ENCODE measurements at regions not wholly inside any gene's neighbourhood (a gene's known extent, or its start where the extent isn't known, plus 50 kb on each side); places are given as distances from the start of the nearest gene placed in this dataset.

GRCh38 chr6:26307850-26308249 lies 57.1 kb upstream of the BTN3A2 start:
- DNase-seq: no peak

DNA sequence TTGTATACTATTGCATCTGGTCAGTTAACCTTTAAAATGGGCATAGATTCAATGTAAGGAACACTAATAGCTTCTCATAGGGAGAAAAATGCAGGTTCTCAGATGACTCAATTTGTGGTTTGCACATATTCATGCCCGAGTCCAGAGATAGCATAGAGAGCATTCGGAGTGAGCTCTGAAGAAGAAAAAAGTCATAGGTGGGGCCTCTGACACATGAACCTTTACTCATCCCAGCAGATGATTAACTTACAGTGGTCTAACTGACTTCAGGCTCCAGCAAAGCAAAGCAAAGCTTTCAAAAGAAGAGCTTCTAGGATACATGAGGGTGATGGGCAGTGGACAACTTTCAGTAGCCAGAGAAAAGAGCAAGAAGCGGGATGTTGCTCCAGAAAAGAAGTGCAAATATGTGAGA lies 55.3 kb upstream of the BTN3A2 start:
- DNase-seq: no peak

GRCh38 chr6:26311012-26311384 lies 54.0 kb upstream of the BTN3A2 start:
- DNase-seq: no peak

DNA sequence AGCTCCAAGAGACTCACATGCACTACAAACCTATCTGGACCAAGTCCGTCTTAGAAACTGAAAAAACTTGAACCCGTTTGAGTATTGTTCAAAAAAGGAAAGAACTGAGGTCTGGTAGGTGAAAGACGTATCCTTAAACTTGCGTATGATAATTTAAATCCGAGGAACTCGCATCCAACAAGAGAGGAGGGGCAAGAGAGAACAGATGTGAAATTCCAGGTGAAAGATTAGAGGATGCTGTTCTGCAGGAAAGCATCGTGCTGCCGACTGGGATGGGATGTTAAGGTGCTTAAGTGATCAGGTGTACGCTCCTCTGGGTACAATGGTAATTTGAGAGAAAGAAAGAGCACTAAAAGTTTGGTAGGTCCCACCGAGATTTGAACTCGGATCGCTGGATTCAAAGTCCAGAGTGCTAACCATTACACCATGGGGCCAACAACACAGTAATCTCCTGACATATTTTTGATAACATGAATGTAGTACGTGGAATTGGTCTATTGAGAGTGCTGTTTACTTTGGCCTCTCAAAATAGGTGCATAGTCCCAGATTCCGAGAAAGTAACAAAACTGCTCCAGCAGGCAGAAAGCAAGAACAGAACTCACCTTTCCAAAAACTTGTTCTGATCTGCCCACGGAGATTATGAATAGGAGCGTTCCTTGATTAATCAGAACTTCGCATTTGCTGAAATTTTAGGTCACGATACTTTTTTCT lies 53.5 kb upstream of the BTN3A2 start:
- DNase-seq: peak; percentile 53 to 69

GRCh38 chr6:26312096-26312463 lies 52.9 kb upstream of the BTN3A2 start:
- no peak for DNase-seq

DNA sequence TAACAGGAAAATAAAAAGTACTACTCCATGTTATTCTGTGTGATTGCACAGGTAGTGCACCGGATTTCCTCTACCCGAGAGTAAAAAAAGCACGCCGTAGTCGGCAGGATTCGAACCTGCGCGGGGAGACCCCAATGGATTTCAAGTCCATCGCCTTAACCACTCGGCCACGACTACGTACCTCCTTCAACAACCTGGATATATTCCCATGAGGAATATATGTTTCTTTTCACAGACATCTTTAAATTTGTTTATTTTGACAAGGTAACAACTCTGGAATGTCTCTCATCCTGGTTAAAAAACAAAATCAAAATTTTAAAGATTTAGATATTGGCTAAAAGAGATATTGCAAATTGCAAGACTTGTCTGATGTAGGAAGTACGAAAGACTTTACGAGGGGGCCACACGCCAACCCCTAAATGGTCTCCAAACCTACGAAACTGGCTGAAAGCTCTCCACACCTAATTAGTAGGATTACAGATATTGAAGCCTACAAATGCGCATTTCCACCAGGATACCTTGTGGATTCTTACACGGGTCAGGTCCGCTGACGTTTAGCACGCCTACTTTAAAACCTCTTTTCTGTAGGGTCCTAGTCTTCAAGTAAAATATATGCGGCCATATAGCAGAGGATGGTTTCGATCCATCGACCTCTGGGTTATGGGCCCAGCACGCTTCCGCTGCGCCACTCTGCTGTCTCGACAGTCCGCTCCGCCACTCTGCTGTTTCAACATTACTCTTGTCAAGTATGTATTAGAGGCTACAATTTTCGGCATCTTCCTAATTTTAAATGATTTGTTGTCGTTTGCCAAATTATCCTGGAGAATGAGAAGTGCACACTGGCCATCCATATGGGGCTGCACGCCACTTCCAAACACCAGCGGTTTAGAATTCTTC lies 52.2 kb upstream of the BTN3A2 start:
- peak; percentile 75 to 86 for DNase-seq
